ENCODE measurements at regions not wholly inside any gene's neighbourhood (a gene's known extent, or its start where the extent isn't known, plus 50 kb on each side); places are given as distances from the start of the nearest gene placed in this dataset.

DNA sequence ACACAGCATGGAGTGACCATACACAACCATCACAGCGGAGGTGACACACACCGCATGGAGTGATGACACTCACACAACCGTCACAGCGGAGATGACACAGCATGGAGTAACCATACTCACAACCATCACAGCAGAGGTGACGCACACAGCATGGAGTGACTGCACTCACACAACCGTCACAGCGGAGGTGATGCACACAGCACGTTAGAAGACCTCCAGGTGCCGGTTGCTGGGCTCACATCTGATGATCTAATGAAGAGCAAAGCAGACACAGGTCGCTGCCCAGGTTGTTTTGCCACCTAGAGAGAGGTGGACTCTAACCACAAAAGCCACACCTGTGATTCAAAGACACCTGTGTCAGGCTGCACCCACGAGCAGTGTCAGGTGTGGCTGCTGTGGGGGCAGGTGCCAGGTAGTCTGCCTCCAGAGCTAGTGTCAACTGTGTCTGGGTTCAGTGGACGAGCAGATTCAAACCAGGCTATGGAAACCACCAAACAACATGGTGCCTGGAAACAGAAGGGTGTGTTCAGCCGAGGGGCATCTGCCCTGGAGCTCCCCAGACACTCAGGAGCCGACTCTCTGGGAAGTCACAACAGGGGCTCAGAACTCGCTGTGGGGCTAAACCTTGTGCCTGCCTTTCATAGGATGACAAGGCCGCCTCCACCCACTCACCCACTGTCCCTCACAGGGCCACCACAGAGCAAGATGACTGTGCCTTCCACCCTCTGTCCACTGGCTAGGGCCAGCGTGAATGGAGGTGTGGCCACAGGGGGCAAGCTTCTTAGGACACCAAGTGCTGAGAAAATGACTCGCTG lies 608.2 kb downstream of the TBC1D22A start:
- no peak for DNase-seq (ENCODE audit: low read depth, low spot score)
- in situ Hi-C loops (cut with HindIII; ENCODE audit: low pct_unique_long_range_greater_than_20kb, low sequenced_read_pairs): no loop called here

DNA sequence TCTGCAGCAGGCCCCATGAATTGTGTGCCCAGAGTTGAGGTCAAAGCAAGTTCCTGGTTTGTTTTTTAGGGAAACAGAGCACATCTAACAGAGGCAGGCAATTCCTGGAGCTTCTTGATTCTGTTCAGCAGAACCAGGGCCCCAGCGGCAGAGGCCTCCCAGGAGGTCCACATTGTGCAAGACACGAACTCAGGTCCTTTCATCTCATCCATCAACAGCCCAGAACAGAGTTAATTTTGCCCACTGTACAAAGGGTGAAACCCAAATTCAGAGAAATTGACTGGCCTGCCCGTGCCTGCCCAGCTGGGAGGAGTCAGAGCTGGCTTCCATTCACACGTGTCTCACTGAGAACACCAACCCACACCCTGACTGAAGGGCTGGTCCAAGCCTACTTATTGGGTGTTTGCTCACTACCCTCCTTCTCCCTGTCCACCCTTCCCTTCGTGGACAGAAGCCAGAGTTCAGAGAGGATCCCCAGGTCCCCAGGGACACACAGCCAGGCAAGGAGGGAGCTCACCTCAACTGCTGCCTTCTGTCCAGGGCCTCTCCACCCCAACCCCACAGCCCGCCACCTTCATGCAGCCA lies 607.1 kb downstream of the TBC1D22A start:
- DNase-seq (ENCODE audit: low read depth, low spot score): no peak
- in situ Hi-C loops (cut with HindIII; ENCODE audit: low pct_unique_long_range_greater_than_20kb, low sequenced_read_pairs): no loop called here

DNA sequence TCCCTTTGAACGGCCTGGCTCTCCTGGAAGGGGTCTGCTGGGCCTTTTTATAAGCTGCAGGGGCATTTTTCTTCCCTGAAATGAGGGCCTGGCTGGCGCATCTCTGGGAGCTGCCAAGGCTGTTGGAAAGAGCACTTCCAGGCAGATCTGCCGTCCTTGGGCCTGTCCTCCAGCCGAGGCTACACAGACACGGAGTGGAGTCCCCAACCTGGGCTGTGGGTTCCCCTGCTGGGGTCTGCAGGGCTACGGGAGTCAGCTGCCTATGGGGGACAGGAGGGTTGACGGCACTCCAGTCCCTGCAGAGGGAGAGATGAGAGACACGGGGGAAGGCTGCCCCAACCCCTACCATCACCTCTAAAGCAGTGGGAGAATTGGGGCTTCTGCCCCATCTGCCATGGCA lies 606.6 kb downstream of the TBC1D22A start:
- no peak for DNase-seq (ENCODE audit: low read depth, low spot score)
- in situ Hi-C loops (cut with HindIII; ENCODE audit: low pct_unique_long_range_greater_than_20kb, low sequenced_read_pairs): no loop called here

DNA sequence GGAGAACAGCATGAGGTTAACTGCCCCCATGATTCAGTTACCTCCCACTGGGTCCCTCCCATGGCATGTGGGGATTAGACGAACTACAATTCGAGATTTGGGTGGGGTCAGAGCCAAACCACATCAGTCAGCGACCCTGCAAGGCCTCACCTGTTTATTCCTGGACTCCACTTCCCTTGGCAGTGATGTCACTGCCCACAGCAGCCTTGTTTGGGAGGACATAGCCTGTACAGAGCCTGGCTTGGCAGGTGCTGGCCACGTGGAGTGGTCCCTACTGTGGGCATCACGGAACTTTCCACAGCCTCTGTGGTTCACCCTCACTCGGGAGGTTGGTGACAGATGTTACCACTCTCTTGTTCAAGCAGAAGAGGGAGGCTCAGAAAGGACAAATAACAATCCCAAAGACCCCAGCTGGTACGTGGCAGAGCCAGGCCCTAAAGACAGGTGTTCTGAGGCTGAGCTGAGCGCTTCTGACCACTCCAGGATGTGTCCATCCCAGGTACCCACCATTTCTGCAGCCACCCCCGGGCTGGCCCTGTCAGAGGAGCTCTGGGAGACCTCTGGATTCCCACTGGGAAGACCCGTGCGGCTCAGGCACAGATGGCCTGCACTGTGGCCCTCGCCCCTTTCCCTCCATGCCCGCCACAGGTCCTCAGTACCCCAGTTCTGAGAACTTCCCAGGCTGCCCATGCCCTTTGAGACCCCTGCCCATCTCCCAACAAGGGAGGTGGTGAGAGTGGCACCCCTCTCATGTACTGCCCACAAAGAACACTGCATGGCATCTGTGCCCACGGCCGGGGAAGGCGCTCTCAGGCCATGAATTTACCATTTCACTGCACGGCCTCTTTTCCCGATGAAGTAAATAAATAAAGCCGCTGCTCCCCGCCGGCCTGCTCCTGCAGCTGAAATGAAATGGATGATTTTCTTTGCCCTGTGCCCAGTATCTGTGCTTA lies 605.8 kb downstream of the TBC1D22A start:
- in situ Hi-C loops (cut with HindIII; ENCODE audit: low pct_unique_long_range_greater_than_20kb, low sequenced_read_pairs): no loop called here
- no peak for DNase-seq (ENCODE audit: low read depth, low spot score)

DNA sequence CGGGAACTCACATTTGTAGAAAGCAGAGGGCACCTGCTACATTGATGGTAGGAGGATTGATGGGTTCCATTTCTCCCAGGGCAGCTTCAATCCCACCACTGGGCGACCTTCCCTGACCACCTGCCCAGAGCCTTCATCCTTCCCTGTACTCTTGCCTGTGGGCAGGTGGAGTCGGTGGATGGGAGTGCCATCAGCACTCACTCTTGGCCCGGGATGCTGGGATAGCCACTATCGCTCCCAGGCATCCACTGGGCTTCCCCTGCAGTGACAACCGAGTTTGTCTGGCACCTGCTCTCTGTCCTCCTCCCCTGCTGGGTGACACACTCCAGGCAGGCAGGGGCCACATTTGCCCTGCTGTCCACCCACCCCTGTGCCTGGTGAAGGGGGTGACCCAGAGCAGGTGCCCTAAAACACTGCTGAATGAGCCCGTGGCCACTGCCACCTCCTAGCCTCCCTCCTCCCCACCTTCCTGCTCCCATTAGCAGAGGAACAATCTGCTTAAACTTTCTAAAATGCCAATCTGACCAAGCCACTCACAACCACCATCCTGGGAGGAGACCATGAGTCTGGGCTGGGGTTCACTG lies 604.7 kb downstream of the TBC1D22A start:
- no peak for DNase-seq (ENCODE audit: low read depth, low spot score)
- in situ Hi-C loops (cut with HindIII; ENCODE audit: low pct_unique_long_range_greater_than_20kb, low sequenced_read_pairs): no loop called here

DNA sequence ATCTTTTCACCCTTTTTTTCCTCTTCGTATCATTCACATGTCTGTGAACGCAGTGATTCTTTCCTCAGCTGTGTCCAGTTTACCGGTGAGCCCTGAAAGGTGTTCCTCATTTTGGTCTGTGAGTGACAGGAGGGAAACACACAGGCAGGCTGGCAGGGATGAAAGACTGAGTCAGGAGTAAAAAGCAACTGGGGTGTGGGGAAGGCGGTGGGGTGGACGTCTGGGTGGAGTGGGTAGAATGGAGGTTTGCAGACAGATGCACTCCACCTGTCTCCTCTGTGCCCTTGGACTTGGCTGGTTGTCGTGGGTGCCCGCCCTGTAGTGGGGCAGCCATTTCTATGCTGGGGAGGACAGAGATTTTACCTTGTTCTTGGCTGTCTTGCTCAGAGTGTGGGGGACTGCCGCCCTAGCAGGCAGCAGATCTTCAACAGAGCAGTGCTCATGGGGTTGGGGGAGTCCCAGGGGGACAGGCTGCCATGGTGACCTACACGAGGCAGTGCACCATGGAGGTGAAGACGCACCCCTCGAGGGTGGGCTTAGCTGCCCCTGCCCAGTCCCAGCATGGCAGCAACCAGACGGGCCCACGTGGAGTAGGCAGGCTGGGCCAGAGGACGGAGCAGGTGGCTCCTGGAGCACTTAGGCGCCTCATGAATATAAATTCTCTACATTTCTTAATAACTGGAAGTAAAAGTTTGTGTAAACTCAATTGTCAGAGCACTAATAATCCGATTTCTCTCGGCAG lies 603.7 kb downstream of the TBC1D22A start:
- in situ Hi-C loops (cut with HindIII; ENCODE audit: low pct_unique_long_range_greater_than_20kb, low sequenced_read_pairs): no loop called here
- no peak for DNase-seq (ENCODE audit: low read depth, low spot score)

DNA sequence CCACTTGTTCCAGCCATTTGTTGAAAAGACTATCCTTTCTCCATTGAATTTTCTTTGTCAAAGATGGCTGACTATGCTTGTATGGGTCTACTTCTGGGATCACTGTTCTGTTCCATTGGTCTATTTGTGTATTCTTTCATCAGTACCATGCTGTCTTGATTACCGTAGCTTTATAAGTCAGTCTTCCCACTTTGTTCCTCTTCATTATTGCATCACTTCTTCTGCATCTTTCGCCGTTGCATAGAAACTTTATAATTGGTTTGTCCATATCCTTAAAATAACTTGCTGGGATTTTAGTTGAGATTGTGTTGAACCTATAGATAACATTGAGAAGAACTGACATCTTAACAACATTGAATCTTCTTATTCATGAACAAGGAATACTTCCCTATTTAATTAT lies 598.8 kb downstream of the TBC1D22A start:
- in situ Hi-C loops (cut with HindIII; ENCODE audit: low pct_unique_long_range_greater_than_20kb, low sequenced_read_pairs): no loop called here
- DNase-seq (ENCODE audit: low read depth, low spot score): no peak

DNA sequence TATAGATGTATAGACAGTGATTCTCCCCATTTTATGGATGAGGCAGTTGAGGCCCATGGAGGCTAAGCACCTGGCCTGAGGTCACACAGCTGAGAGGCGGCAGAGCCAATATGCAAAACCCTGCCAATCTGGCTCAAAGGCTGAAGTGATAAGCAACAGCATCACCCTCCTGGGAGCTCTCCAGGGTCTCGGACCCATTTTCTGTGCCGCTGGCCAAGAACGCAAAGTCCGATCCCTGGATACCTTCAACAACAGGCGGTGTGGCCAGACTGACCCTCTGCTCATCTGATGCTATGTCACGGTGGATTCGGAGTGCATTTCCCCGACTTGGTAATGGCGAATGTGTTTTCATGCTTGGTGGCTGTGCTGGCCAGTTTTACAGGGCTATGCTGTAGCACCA lies 595.0 kb downstream of the TBC1D22A start:
- no peak for DNase-seq (ENCODE audit: low read depth, low spot score)
- in situ Hi-C loops (cut with HindIII; ENCODE audit: low pct_unique_long_range_greater_than_20kb, low sequenced_read_pairs): no loop called here

DNA sequence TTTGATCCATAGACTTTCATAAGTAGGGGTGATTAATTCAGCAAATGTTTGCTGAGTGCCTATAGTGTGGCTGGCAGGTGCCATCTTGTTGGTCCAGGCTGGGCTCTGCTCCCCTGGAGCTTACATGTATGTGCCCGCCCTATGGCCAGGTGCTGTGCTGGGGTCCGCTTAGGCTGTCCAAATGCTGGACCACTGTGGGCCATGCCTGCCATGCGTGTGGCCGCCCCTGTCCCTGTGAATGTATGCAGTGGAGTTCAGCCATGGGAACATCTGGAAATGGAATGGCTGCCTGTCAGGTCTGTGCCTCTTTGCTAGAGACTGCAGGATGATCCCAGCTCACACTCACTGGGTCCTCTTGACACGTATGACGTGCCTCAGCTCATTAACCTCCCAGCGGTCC lies 594.6 kb downstream of the TBC1D22A start:
- in situ Hi-C loops (cut with HindIII; ENCODE audit: low pct_unique_long_range_greater_than_20kb, low sequenced_read_pairs): no loop called here

DNA sequence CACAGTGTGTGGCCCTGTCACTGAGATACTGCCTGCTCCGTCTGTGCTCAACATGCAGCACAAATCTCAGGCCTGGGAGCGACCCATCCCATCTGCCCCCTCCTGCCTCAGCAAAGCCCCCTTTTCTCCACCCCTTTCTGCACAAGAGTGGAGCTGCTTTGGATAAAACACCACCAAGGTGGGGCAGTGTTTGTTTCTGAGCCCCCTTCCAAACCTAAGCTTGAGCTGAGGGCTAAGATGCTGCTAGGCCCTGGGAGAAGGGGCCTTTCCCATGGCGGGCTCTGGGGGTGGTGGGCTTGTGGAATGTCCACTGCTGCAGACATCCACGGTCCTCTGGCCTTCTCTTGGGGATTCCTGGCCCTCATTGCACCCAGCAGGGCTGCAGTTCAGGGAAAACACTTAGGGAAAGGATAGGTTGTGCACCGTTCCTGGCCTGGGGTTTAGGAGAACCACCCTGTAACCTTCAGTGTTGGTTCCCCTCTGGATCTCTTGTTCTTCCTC lies 594.1 kb downstream of the TBC1D22A start:
- no peak for DNase-seq (ENCODE audit: low read depth, low spot score)
- in situ Hi-C loops (cut with HindIII; ENCODE audit: low pct_unique_long_range_greater_than_20kb, low sequenced_read_pairs): no loop called here

More for the DNA sequence above, 594.6 kb downstream of the TBC1D22A start:
- DNase-seq (ENCODE audit: low read depth, low spot score): no peak

DNA sequence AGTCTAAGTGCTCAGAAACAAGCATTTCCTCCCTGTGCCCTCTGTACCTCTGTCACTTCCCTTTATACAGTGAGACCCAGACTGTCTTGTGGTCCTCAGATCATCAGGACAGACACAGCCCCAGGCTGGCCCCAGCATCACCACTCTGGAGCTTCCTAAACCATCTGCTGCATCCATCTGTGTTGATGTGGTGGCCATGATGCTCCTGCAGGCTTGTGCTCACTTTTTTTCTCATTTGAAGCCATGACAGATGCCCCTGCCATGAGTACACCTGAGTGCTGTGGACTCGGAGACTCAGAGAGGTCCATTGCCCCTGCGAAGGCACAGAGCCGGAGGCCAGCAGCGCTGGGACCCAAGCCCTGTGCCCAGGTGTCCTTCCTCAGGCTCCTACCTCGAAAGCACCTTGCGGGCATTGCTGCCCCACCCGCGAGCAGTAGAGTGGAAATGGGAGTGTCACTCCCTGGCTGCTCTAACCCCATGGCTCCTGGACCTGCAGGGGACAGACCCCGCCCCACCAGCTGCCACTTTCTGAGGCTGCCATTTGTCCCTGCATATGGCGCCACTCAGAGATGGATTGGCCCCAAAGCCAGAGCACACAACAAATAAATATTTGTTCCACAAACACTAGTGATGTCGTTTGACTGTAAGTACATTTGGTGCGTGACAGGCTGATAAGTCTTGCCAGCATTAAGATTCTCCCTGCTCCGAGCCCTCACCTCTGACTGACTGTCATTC lies 593.5 kb downstream of the TBC1D22A start:
- in situ Hi-C loops (cut with HindIII; ENCODE audit: low pct_unique_long_range_greater_than_20kb, low sequenced_read_pairs): no loop called here
- DNase-seq (ENCODE audit: low read depth, low spot score): no peak

DNA sequence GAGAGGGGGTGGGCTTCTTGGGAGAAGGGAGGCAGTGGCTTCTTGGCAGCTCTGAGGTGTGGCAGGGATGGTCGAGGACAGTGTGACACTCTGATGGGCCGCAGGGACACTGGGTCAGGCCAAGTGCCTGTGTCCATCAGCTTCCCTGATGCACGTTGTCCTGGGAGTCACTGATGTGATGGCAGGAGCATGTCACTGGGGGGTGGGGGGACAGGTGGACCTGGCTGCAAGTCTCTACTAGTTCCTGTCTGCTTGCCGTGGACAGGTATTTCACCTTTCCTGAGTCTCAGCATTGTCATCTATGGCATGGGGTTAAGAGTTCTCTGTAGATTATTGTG lies 592.9 kb downstream of the TBC1D22A start:
- DNase-seq (ENCODE audit: low read depth, low spot score): no peak
- in situ Hi-C loops (cut with HindIII; ENCODE audit: low pct_unique_long_range_greater_than_20kb, low sequenced_read_pairs): no loop called here

DNA sequence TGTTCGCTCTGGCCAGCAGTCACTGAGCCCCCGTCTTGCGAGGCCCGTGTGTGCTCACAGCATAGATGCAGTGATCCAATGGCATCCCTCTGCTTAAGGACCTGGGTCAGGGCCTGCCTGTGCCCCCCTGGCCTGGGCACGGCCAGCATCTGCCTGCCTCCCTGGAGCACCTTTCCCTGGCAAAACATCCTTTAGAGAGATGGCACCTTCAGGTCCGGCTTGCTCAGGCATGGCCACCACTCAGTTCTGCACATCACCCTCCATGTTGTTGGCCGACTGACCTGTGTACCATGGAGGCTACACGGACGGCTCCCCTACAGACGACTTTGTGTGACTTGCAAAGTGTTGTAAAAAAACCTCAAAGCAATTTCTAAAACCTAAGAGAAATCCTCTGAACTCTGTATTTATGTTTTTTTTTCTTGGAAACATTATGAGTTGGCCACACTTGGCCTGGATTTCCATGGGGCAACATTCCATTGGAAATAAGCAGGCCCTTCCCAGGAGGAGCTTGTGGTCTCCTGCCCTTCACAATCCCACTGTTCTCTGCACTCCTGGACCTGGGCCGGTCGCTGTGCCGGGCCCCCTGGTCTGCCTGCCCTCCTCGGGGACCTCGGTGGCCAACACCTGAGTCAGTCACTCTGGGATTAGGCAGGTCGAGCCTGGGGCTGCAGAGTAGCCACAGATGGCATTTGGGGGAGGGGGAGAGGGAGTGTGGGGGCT lies 592.4 kb downstream of the TBC1D22A start:
- in situ Hi-C loops (cut with HindIII; ENCODE audit: low pct_unique_long_range_greater_than_20kb, low sequenced_read_pairs): no loop called here
- DNase-seq (ENCODE audit: low read depth, low spot score): no peak

DNA sequence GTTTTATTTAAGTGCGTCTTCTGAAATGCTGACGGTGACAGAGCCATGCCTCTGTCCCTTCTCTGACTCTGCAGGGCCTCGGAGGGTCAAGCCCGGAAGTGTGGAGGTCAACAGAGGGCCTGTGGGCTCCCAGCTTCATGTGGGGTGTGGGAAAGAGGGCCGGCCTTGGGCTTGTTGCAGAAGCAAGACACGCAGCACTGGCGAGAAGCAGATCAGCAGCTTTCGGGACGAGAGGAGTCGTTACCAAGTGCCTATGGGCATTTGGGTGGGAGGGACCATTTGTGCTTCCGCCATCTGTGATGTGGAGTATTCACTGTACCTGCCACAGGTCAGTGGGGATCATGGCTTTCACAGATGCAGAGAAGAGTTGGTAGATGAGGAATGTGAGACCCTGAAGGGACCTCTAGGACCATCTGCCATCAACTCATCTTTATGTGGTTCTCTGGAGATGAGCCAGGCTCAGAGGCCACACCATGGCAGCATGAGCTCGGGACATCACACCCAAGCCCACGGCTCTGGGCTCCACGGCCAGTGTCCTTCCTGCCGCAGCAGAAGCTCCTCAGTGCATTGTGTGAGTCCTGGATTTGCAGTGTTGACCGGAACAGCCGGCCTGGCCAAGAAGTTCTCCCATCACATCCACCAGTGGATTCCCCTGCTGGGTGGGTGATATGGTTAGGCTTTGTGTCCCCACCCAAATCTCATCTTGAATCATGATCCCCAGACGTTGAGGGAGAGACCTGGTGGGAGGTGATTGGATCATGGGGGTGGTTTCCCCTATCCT lies 590.7 kb downstream of the TBC1D22A start:
- in situ Hi-C loops (cut with HindIII; ENCODE audit: low pct_unique_long_range_greater_than_20kb, low sequenced_read_pairs): no loop called here
- DNase-seq (ENCODE audit: low read depth, low spot score): no peak

DNA sequence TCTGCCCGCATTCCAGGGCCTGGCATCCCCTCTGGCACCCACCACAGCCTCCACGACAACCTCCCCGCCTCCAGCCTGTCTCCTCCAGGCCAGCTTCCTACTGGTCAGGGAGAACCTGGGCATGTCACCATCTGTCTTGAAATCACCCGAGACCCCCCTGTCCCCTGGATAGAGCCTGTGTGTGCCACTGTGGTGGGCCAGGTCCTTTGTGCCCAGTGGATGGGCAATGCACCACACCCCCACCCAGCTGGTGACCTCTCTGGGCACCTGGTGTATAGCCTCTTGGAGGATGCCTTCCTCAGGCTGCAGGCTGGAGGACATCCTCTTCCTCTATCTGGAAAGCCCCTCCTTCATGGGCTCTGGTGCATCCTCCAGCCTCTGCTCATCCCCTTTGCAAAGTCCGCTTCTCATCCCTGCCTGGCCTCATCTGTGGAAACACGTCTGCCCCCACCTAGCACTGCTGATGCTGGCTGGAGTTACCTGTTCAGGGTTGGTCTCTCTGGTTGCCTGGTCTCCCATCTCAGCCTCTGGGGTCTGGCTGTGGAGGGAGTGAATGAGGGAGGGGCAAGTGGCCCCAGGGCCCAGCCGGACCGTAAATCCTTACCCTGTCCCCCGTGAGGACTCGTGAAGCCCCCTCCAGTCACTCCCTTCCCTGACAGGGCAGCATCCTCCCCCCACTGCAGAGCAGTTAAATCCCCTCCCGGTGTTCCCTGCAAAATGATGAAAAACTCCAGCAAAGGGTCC lies 589.6 kb downstream of the TBC1D22A start:
- in situ Hi-C loops (cut with HindIII; ENCODE audit: low pct_unique_long_range_greater_than_20kb, low sequenced_read_pairs): no loop called here
- DNase-seq (ENCODE audit: low read depth, low spot score): no peak

Data from SK-MEL-5 (cell line).